ENCODE measurements at regions not wholly inside any gene's neighbourhood (a gene's known extent, or its start where the extent isn't known, plus 50 kb on each side); places are given as distances from the start of the nearest gene placed in this dataset.

DNA sequence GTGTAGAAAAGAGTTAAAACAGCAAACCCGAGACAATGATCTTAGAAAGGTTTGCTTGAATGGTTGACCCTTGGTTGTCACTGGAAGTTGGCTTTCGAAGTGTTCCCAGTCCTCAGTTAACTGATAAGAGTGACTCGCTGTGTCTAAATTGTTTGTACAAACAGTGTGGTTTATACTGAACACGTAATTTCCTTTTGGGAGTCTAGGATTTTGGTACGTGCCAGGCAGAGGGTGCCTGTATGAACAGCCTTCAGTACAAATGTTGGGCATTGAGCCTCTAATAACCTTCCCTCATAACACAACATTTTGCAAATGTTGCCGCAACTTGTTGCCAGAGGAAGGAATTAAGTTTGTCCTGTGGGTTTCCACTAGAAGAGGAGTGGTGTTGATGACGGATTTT is 95.8 kb upstream of the DPP10 start:
- TF ChIP-seq CTCF (conservative IDR thresholded peaks at IDR 0.05 in 1 of 2, IDR thresholded peaks at IDR 0.05 in 1 of 2; ENCODE audit: low read depth in 1 of 2, low read length in 2 of 2) (no peak), EZH2 (IDR thresholded peaks at IDR 0.05; ENCODE audit: low read length, missing control alignments) (no peak)

Measured in fibroblast of lung (primary cell).